ENCODE measurements at regions not wholly inside any gene's neighbourhood (a gene's known extent, or its start where the extent isn't known, plus 50 kb on each side); places are given as distances from the start of the nearest gene placed in this dataset.

DNA sequence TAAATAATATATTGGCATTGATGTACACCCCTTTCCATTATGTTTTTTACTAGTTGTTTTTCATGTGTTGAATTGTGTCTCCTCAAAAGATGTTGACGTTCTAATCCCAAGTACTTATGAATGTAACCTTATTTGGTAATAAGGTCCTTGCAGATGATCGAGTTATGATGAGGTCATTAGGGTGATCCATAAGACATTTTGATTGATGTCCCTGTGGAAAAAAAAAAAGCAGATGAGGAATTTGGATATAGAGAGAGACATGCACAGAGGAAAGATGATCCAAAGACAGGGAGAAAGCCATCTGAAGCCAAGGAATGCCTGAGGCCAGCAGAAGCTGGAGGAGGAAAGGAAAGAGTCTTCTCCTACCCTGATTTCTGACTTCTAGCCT lies 632.7 kb downstream of the TLR4 start:
- no peak for FAIRE-seq
- Histone ChIP-seq H4K20me1 (ENCODE audit: control insufficient read depth, insufficient read depth) (no peaks in the 10 kb centered on the region), H3K4me3 (no peak overlapping the region), H3K27me3 (replicated peaks in 1 of 2; ENCODE audit: control insufficient read depth in 2 of 2, insufficient read depth in 2 of 2, low read length in 1 of 2) (no peaks in the 10 kb centered on the region), H3K36me3 (ENCODE audit: control insufficient read depth in 2 of 2, insufficient read depth in 2 of 2, low read length in 1 of 2) (no peaks in the 10 kb centered on the region), H3K4me1 (ENCODE audit: control insufficient read depth, insufficient read depth, low read length) (no peaks in the 10 kb centered on the region), H3K9ac (ENCODE audit: control insufficient read depth, insufficient read depth, low read length) (no peak overlapping the region), H3K4me2 (ENCODE audit: control insufficient read depth, insufficient read depth) (no peak overlapping the region), H3K27ac (ENCODE audit: control insufficient read depth, insufficient read depth) (no peak overlapping the region), H2AFZ (ENCODE audit: control insufficient read depth, low read depth, low read length) (no peak overlapping the region), H3K9me3 (replicated peaks; ENCODE audit: control insufficient read depth, insufficient read depth, low read length) (no peaks in the 10 kb centered on the region), H3K79me2 (ENCODE audit: control insufficient read depth, insufficient read depth, low read length) (no peaks in the 10 kb centered on the region)
- 0% methylated on average over 2 of the region's 2 CpGs for WGBS (ENCODE audit: insufficient coverage, insufficient replicate concordance, low lambda C conversion rate, missing lambda C conversion rate)
- RAD21 ChIA-PET (ENCODE audit: unreplicated experiment) = no interaction called here
- DNase-seq (ENCODE audit: low read depth, low spot score) = no peak
- CTCF ChIA-PET = no interaction called here
- POLR2A ChIA-PET = no interaction called here
- BruUV-seq (replicated peaks) = no TSS peak
- ATAC-seq = no peak
- in situ Hi-C loops (cut with MboI) (no loop called here), intact Hi-C loops (cut with micrococcal nuclease; ENCODE audit: unreplicated experiment) (no loop called here)
- SMC1A ChIA-PET (ENCODE audit: uncharacterized antibody, unreplicated experiment) = no interaction called here
- TF ChIP-seq CHD1 (IDR thresholded peaks at IDR 0.05; ENCODE audit: low read depth, low read length) (no peak), SUZ12 (IDR thresholded peaks at IDR 0.05; ENCODE audit: unreplicated experiment) (no peak), BCL11A (IDR thresholded peaks at IDR 0.05; ENCODE audit: low read depth, low read length) (no peak), TCF3 (IDR thresholded peaks at IDR 0.05; ENCODE audit: borderline replicate concordance, insufficient read depth, low read depth, low read length) (no peak), CHD4 (IDR thresholded peaks at IDR 0.05) (no peak), FOXM1 (IDR thresholded peaks at IDR 0.05; ENCODE audit: low read depth, low read length) (no peak), ZSCAN29 (IDR thresholded peaks at IDR 0.05) (no peak)
- TF ChIP-seq, protein P1, sequence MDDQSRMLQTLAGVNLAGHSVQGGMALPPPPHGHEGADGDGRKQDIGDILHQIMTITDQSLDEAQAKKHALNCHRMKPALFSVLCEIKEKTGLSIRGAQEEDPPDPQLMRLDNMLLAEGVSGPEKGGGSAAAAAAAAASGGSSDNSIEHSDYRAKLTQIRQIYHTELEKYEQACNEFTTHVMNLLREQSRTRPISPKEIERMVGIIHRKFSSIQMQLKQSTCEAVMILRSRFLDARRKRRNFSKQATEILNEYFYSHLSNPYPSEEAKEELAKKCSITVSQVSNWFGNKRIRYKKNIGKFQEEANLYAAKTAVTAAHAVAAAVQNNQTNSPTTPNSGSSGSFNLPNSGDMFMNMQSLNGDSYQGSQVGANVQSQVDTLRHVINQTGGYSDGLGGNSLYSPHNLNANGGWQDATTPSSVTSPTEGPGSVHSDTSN (IDR thresholded peaks at IDR 0.05; ENCODE audit: insufficient replicate concordance, low read depth, low read length) = no peak
- TF ChIP-seq, protein P2, sequence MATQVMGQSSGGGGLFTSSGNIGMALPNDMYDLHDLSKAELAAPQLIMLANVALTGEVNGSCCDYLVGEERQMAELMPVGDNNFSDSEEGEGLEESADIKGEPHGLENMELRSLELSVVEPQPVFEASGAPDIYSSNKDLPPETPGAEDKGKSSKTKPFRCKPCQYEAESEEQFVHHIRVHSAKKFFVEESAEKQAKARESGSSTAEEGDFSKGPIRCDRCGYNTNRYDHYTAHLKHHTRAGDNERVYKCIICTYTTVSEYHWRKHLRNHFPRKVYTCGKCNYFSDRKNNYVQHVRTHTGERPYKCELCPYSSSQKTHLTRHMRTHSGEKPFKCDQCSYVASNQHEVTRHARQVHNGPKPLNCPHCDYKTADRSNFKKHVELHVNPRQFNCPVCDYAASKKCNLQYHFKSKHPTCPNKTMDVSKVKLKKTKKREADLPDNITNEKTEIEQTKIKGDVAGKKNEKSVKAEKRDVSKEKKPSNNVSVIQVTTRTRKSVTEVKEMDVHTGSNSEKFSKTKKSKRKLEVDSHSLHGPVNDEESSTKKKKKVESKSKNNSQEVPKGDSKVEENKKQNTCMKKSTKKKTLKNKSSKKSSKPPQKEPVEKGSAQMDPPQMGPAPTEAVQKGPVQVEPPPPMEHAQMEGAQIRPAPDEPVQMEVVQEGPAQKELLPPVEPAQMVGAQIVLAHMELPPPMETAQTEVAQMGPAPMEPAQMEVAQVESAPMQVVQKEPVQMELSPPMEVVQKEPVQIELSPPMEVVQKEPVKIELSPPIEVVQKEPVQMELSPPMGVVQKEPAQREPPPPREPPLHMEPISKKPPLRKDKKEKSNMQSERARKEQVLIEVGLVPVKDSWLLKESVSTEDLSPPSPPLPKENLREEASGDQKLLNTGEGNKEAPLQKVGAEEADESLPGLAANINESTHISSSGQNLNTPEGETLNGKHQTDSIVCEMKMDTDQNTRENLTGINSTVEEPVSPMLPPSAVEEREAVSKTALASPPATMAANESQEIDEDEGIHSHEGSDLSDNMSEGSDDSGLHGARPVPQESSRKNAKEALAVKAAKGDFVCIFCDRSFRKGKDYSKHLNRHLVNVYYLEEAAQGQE (IDR thresholded peaks at IDR 0.05; ENCODE audit: low read depth, low read length) = no peak
- TF ChIP-seq, protein P3, sequence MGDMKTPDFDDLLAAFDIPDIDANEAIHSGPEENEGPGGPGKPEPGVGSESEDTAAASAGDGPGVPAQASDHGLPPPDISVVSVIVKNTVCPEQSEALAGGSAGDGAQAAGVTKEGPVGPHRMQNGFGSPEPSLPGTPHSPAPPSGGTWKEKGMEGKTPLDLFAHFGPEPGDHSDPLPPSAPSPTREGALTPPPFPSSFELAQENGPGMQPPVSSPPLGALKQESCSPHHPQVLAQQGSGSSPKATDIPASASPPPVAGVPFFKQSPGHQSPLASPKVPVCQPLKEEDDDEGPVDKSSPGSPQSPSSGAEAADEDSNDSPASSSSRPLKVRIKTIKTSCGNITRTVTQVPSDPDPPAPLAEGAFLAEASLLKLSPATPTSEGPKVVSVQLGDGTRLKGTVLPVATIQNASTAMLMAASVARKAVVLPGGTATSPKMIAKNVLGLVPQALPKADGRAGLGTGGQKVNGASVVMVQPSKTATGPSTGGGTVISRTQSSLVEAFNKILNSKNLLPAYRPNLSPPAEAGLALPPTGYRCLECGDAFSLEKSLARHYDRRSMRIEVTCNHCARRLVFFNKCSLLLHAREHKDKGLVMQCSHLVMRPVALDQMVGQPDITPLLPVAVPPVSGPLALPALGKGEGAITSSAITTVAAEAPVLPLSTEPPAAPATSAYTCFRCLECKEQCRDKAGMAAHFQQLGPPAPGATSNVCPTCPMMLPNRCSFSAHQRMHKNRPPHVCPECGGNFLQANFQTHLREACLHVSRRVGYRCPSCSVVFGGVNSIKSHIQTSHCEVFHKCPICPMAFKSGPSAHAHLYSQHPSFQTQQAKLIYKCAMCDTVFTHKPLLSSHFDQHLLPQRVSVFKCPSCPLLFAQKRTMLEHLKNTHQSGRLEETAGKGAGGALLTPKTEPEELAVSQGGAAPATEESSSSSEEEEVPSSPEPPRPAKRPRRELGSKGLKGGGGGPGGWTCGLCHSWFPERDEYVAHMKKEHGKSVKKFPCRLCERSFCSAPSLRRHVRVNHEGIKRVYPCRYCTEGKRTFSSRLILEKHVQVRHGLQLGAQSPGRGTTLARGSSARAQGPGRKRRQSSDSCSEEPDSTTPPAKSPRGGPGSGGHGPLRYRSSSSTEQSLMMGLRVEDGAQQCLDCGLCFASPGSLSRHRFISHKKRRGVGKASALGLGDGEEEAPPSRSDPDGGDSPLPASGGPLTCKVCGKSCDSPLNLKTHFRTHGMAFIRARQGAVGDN (IDR thresholded peaks at IDR 0.05) = no peak
- TF ChIP-seq, protein P4, sequence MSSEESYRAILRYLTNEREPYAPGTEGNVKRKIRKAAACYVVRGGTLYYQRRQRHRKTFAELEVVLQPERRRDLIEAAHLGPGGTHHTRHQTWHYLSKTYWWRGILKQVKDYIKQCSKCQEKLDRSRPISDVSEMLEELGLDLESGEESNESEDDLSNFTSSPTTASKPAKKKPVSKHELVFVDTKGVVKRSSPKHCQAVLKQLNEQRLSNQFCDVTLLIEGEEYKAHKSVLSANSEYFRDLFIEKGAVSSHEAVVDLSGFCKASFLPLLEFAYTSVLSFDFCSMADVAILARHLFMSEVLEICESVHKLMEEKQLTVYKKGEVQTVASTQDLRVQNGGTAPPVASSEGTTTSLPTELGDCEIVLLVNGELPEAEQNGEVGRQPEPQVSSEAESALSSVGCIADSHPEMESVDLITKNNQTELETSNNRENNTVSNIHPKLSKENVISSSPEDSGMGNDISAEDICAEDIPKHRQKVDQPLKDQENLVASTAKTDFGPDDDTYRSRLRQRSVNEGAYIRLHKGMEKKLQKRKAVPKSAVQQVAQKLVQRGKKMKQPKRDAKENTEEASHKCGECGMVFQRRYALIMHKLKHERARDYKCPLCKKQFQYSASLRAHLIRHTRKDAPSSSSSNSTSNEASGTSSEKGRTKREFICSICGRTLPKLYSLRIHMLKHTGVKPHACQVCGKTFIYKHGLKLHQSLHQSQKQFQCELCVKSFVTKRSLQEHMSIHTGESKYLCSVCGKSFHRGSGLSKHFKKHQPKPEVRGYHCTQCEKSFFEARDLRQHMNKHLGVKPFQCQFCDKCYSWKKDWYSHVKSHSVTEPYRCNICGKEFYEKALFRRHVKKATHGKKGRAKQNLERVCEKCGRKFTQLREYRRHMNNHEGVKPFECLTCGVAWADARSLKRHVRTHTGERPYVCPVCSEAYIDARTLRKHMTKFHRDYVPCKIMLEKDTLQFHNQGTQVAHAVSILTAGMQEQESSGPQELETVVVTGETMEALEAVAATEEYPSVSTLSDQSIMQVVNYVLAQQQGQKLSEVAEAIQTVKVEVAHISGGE (CRISPR knock-in tag; IDR thresholded peaks at IDR 0.05) = no peak
- TF ChIP-seq, protein P5, sequence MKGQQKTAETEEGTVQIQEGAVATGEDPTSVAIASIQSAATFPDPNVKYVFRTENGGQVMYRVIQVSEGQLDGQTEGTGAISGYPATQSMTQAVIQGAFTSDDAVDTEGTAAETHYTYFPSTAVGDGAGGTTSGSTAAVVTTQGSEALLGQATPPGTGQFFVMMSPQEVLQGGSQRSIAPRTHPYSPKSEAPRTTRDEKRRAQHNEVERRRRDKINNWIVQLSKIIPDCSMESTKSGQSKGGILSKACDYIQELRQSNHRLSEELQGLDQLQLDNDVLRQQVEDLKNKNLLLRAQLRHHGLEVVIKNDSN (IDR thresholded peaks at IDR 0.05; ENCODE audit: borderline replicate concordance, extremely low read length, insufficient read depth, low read depth, low read length) = no peak

Measured in GM12878 (cell line).